ENCODE measurements at regions not wholly inside any gene's neighbourhood (a gene's known extent, or its start where the extent isn't known, plus 50 kb on each side); places are given as distances from the start of the nearest gene placed in this dataset.
"Not testable (repeated sequence)": the region's sequence is repeated elsewhere in the genome, so short reads cannot be mapped to it uniquely, and the experiment has no call there.

- no peak for DNase-seq
These were observed 719.5 kb upstream of the TMPRSS15 start for GRCh38 chr21:19123053-19123452.

GRCh38 chr21:19123525-19123924, 719.9 kb upstream of the TMPRSS15 start:
- DNase-seq = no peak

- no peak for DNase-seq
These were observed 721.1 kb upstream of the TMPRSS15 start for GRCh38 chr21:19124691-19125090.

GRCh38 chr21:19130379-19131028, 726.9 kb upstream of the TMPRSS15 start:
- no peak for DNase-seq

GRCh38 chr21:19141511-19141910, 737.9 kb upstream of the TMPRSS15 start:
- DNase-seq = no peak

- DNase-seq = no peak
These were observed 742.2 kb upstream of the TMPRSS15 start for GRCh38 chr21:19145682-19146293.

- DNase-seq = no peak
These were observed 744.5 kb upstream of the TMPRSS15 start for GRCh38 chr21:19148056-19148455.

GRCh38 chr21:19171585-19171984, 768.0 kb upstream of the TMPRSS15 start:
- DNase-seq = no peak

- DNase-seq = no peak
These were observed 778.1 kb upstream of the TMPRSS15 start for GRCh38 chr21:19181604-19182140.

- no peak for DNase-seq
These were observed 794.4 kb upstream of the TMPRSS15 start for GRCh38 chr21:19197950-19198349.

GRCh38 chr21:19198801-19199200, 795.2 kb upstream of the TMPRSS15 start:
- DNase-seq = no peak

GRCh38 chr21:19218163-19218562, 814.6 kb upstream of the TMPRSS15 start:
- DNase-seq = no peak

- no peak for DNase-seq
These were observed 820.5 kb upstream of the TMPRSS15 start for GRCh38 chr21:19224090-19224489.

GRCh38 chr21:19228226-19228625, 824.6 kb upstream of the TMPRSS15 start:
- no peak for DNase-seq

- not testable (repeated sequence) for DNase-seq
These were observed 830.3 kb upstream of the TMPRSS15 start for GRCh38 chr21:19233841-19234240.

- no peak for DNase-seq
These were observed 832.6 kb upstream of the TMPRSS15 start for GRCh38 chr21:19236209-19236608.

GRCh38 chr21:19237608-19238007, 834.0 kb upstream of the TMPRSS15 start:
- DNase-seq = no peak

- DNase-seq = no peak
These were observed 836.1 kb upstream of the TMPRSS15 start for GRCh38 chr21:19239696-19240095.

GRCh38 chr21:19244502-19245187, 841.1 kb upstream of the TMPRSS15 start:
- DNase-seq = no peak

GRCh38 chr21:19245188-19245580, 841.6 kb upstream of the TMPRSS15 start:
- DNase-seq = no peak

GRCh38 chr21:19246018-19246417, 842.4 kb upstream of the TMPRSS15 start:
- DNase-seq = no peak

GRCh38 chr21:19256934-19257660, 853.5 kb upstream of the TMPRSS15 start:
- DNase-seq = no peak

GRCh38 chr21:19261731-19262376, 858.3 kb upstream of the TMPRSS15 start:
- DNase-seq = no peak
